ENCODE measurements at regions not wholly inside any gene's neighbourhood (a gene's known extent, or its start where the extent isn't known, plus 50 kb on each side); places are given as distances from the start of the nearest gene placed in this dataset.

GRCh38 chr3:159032311-159032710, 230.5 kb downstream of the MFSD1 start:
- Histone ChIP-seq H3K4me3 (no peak overlapping the region), H3K36me3 (replicated peaks in 1 of 2) (no peaks in the 10 kb centered on the region), H3K27ac (no peak overlapping the region), H3K9me3 (replicated peaks in 1 of 3) (peaks cover 0 to 4% (median 0%) of the 10 kb centered on the region in 3 donors), H3K27me3 (no peaks in the 10 kb centered on the region), H3K4me1 (replicated peaks in 1 of 2) (no peaks in the 10 kb centered on the region)
- 95 to 100% (median 95%) methylated on average over 1 of the region's 1 CpG; no CpG with 5 or more reads in 1 of the 4 donors for WGBS, 4 donors
- DNase-seq: no peak
- TF ChIP-seq CTCF (IDR thresholded peaks at IDR 0.05) (no peak), POLR2A (IDR thresholded peaks at IDR 0.05) (no peak)
- intact Hi-C loops (cut with DNase I): no loop called here

GRCh38 chr3:159038405-159038804, 236.6 kb downstream of the MFSD1 start:
- TF ChIP-seq CTCF (IDR thresholded peaks at IDR 0.05) (no peak), POLR2A (IDR thresholded peaks at IDR 0.05) (no peak)
- Histone ChIP-seq H3K36me3 (replicated peaks in 1 of 2) (no peaks in the 10 kb centered on the region), H3K9me3 (replicated peaks in 1 of 3) (peaks cover 0 to 6% (median 0%) of the 10 kb centered on the region in 3 donors), H3K4me3 (no peak overlapping the region), H3K27ac (no peak overlapping the region), H3K4me1 (replicated peaks in 1 of 2) (no peaks in the 10 kb centered on the region), H3K27me3 (no peaks in the 10 kb centered on the region)
- intact Hi-C loops (cut with DNase I): no loop called here
- DNase-seq: no peak
- WGBS, 4 donors: 41 to 48% (median 47%) methylated on average over 2 of the region's 2 CpGs

GRCh38 chr3:159039286-159039685, 237.4 kb downstream of the MFSD1 start:
- intact Hi-C loops (cut with DNase I): no loop called here
- H3K36me3 ChIP-seq (replicated peaks in 1 of 2): no peaks in the 10 kb centered on the region
- no peak for DNase-seq
- TF ChIP-seq POLR2A (IDR thresholded peaks at IDR 0.05): no peak
- no peak for TF ChIP-seq CTCF (IDR thresholded peaks at IDR 0.05)
- no peaks in the 10 kb centered on the region for H3K4me1 ChIP-seq (replicated peaks in 1 of 2)
- no peaks in the 10 kb centered on the region for H3K27me3 ChIP-seq
- no peak overlapping the region for H3K27ac ChIP-seq
- no peak overlapping the region for H3K4me3 ChIP-seq
- WGBS, 4 donors: 51 to 57% (median 53%) methylated on average over 2 of the region's 2 CpGs
- H3K9me3 ChIP-seq (replicated peaks in 1 of 3): peaks cover 0 to 6% (median 0%) of the 10 kb centered on the region in 3 donors

GRCh38 chr3:159045279-159045885, 243.5 kb downstream of the MFSD1 start:
- Histone ChIP-seq H3K4me1 (replicated peaks in 1 of 2) (no peaks in the 10 kb centered on the region), H3K4me3 (no peak overlapping the region), H3K36me3 (replicated peaks in 1 of 2) (no peaks in the 10 kb centered on the region), H3K27ac (no peak overlapping the region), H3K27me3 (no peaks in the 10 kb centered on the region), H3K9me3 (replicated peaks in 1 of 3) (no peaks in the 10 kb centered on the region)
- intact Hi-C loops (cut with DNase I): no loop called here
- WGBS, 4 donors: 41 to 47% (median 44%) methylated on average over 5 of the region's 5 CpGs
- no peak for DNase-seq
- no peak for TF ChIP-seq CTCF (IDR thresholded peaks at IDR 0.05)
- TF ChIP-seq POLR2A (IDR thresholded peaks at IDR 0.05): no peak

Data from adrenal gland (tissue), 9 donors.